IMR-90 (cell line): ENCODE measurements at regions not wholly inside any gene's neighbourhood (a gene's known extent, or its start where the extent isn't known, plus 50 kb on each side); places are given as distances from the start of the nearest gene placed in this dataset.

ENCODE experiments used
- ATAC-seq: fragments of 200-7000 bp; cut with Tn5 transposase; 2 replicates; pipeline ENCODE4 v1.9.1; 2020; ENCODE audit warnings: low read depth, mild to moderate bottlenecking, moderate library complexity
- BruUV-seq: library from RNA; stranded (reverse); fragments of 400-500 nt; replicated peaks from 2 replicates; lab custom pipeline; 2021; lab: Mats Ljungman, UMichigan
- CTCF ChIA-PET: fragments of 300-600 bp; formaldehyde crosslinking; extraction: SDS; loops from one replicate; lab custom pipeline; 2021; ENCODE audit warnings: antibody characterized with exemption; lab: Yijun Ruan, JAX
- POLR2A ChIA-PET: fragments of 300-600 bp; sonication (Branson Sonifier 250); formaldehyde crosslinking; loops from one replicate; lab custom pipeline; 2022; ENCODE audit warnings: antibody characterized with exemption; ENCODE audit not compliant: unreplicated experiment; lab: Charles Lee
- DNase-seq: peaks from one replicate; pipeline ENCODE4 v3.0.0; 2013
- H2AFZ ChIP-seq: replicated peaks from 2 replicates; pipeline ENCODE3; 2013; ENCODE audit warnings: low read length, mild to moderate bottlenecking; ENCODE audit not compliant: poor library complexity
- H2AK5ac ChIP-seq: 2 replicates; pipeline ENCODE4 v1.6.1; 2013; ENCODE audit warnings: low read depth, low read length, inconsistent platforms
- H2AK9ac ChIP-seq: replicated peaks from 2 replicates; pipeline ENCODE3; 2013; ENCODE audit warnings: mild to moderate bottlenecking, low read depth, low read length, moderate library complexity; ENCODE audit not compliant: poor library complexity
- H2BK120ac ChIP-seq: 2 replicates; pipeline ENCODE4 v1.6.1; 2013; ENCODE audit warnings: low read depth, low read length, inconsistent platforms
- H2BK15ac ChIP-seq: 3 replicates; pipeline ENCODE4 v1.6.1; 2013; ENCODE audit warnings: low read depth, low read length, inconsistent platforms
- H2BK20ac ChIP-seq: 2 replicates; pipeline ENCODE4 v1.6.1; 2013; ENCODE audit warnings: low read depth, mild to moderate bottlenecking, inconsistent platforms, low read length, moderate library complexity
- H2BK5ac ChIP-seq: 2 replicates; pipeline ENCODE4 v1.6.1; 2013; ENCODE audit warnings: mild to moderate bottlenecking, low read depth, low read length, inconsistent platforms; ENCODE audit not compliant: poor library complexity, severe bottlenecking
- H3K14ac ChIP-seq: replicated peaks from 2 replicates; pipeline ENCODE4 v1.6.1; 2013; ENCODE audit warnings: low read depth, low read length, inconsistent platforms
- H3K18ac ChIP-seq: 2 replicates; pipeline ENCODE4 v1.6.1; 2013; ENCODE audit warnings: low read depth, low read length, control low read depth
- H3K23ac ChIP-seq: 2 replicates; pipeline ENCODE4 v1.6.1; 2013; ENCODE audit warnings: low read depth, low read length, inconsistent platforms
- H3K27ac ChIP-seq: 2 replicates; pipeline ENCODE4 v1.5.1; 2013; ENCODE audit warnings: mild to moderate bottlenecking, control low read depth, low read length; ENCODE audit not compliant: insufficient read depth
- H3K27me3 ChIP-seq: 2 replicates; pipeline ENCODE4 v1.6.1; 2013; ENCODE audit warnings: low read length; ENCODE audit not compliant: control insufficient read depth, insufficient read depth
- H3K36me3 ChIP-seq: 2 replicates; pipeline ENCODE4 v1.6.1; 2013; ENCODE audit warnings: low read length, mixed read lengths; ENCODE audit not compliant: control insufficient read depth, insufficient read depth
- H3K4ac ChIP-seq: 2 replicates; pipeline ENCODE4 v1.6.1; 2013; ENCODE audit warnings: low read depth, low read length, inconsistent platforms
- H3K4me1 ChIP-seq: 2 replicates; pipeline ENCODE4 v1.6.1; 2013; ENCODE audit warnings: low read length, mixed read lengths; ENCODE audit not compliant: control insufficient read depth, insufficient read depth
- H3K4me2 ChIP-seq: 2 replicates; pipeline ENCODE4 v1.6.1; 2013; ENCODE audit warnings: low read depth, mild to moderate bottlenecking, control low read depth, low read length, moderate library complexity
- H3K4me3 ChIP-seq: 2 replicates; pipeline ENCODE4 v1.5.1; 2013; ENCODE audit warnings: low read depth, mild to moderate bottlenecking, control low read depth, low read length, moderate library complexity; ENCODE audit not compliant: insufficient read depth
- H3K56ac ChIP-seq: 2 replicates; pipeline ENCODE4 v1.6.1; 2013; ENCODE audit warnings: low read length, inconsistent platforms; ENCODE audit not compliant: insufficient read depth; ENCODE audit errors: extremely low read depth
- H3K79me1 ChIP-seq, 2 experiments: 2 replicates each; pipeline ENCODE4 v1.6.1; 2013; ENCODE audit warnings: low read length in 2 of 2, inconsistent platforms in 1 of 2, low read depth in 1 of 2
- H3K9ac ChIP-seq: 2 replicates; pipeline ENCODE4 v1.6.1; 2013; ENCODE audit warnings: low read depth, low read length, control low read depth
- H3K9me1 ChIP-seq: 2 replicates; pipeline ENCODE4 v1.6.1; 2013; ENCODE audit warnings: low read length, inconsistent platforms; ENCODE audit not compliant: insufficient read depth
- H3K9me3 ChIP-seq: 2 replicates; pipeline ENCODE4 v1.6.1; 2013; ENCODE audit warnings: low read length; ENCODE audit not compliant: control insufficient read depth, insufficient read depth
- H4K20me1 ChIP-seq: 2 replicates; pipeline ENCODE4 v1.6.1; 2013; ENCODE audit warnings: low read length, inconsistent platforms; ENCODE audit not compliant: insufficient read depth
- H4K5ac ChIP-seq: 2 replicates; pipeline ENCODE4 v1.6.1; 2013; ENCODE audit warnings: mild to moderate bottlenecking, low read depth, low read length, control low read depth
- H4K8ac ChIP-seq, 2 experiments: 2 replicates each; pipeline ENCODE4 v1.6.1; 2013; ENCODE audit warnings: low read depth in 2 of 2, low read length in 2 of 2, control low read depth in 1 of 2, inconsistent platforms in 1 of 2
- H4K91ac ChIP-seq: 2 replicates; pipeline ENCODE4 v1.6.1; 2013; ENCODE audit warnings: low read depth, low read length, inconsistent platforms; ENCODE audit not compliant: insufficient read depth
- BHLHE40 ChIP-seq: fragments of 150-350 bp; IDR thresholded peaks from 2 replicates; pipeline ENCODE4 v1.6.1; 2016; ENCODE audit warnings: mild to moderate bottlenecking, low read depth, low read length
- CEBPB ChIP-seq: IDR thresholded peaks from 2 replicates; pipeline ENCODE4 v1.6.1; 2012; ENCODE audit warnings: low read depth, low read length, improper control_type of control experiment
- FOS ChIP-seq: fragments of 150-350 bp; IDR thresholded peaks from 2 replicates; pipeline ENCODE4 v1.6.1; 2016; ENCODE audit warnings: low read depth, low read length
- MAFK ChIP-seq: IDR thresholded peaks from 2 replicates; pipeline ENCODE4 v1.6.1; 2012; ENCODE audit warnings: low read depth, low read length, improper control_type of control experiment
- MAZ ChIP-seq: IDR thresholded peaks from 2 replicates; pipeline ENCODE4 v1.6.1; 2012; ENCODE audit warnings: low read depth, mild to moderate bottlenecking, low read length, improper control_type of control experiment, moderate library complexity, borderline replicate concordance
- MXI1 ChIP-seq: IDR thresholded peaks from 2 replicates; pipeline ENCODE4 v1.6.1; 2012; ENCODE audit warnings: low read depth, mild to moderate bottlenecking, low read length, moderate library complexity, borderline replicate concordance
- NFE2L2 ChIP-seq: fragments of 150-350 bp; IDR thresholded peaks from 2 replicates; pipeline ENCODE4 v1.6.1; 2016; ENCODE audit warnings: low read depth, mild to moderate bottlenecking, low read length
- POLR2A ChIP-seq: IDR thresholded peaks from 2 replicates; pipeline ENCODE4 v1.6.1; 2012; ENCODE audit warnings: mild to moderate bottlenecking, low read depth, low read length
- RAD21 ChIP-seq: IDR thresholded peaks from 2 replicates; pipeline ENCODE4 v1.6.1; 2012; ENCODE audit warnings: low read length, improper control_type of control experiment
- RCOR1 ChIP-seq: IDR thresholded peaks from 2 replicates; pipeline ENCODE4 v1.6.1; 2012; ENCODE audit warnings: mild to moderate bottlenecking, low read length, improper control_type of control experiment; ENCODE audit not compliant: insufficient replicate concordance
- RFX5 ChIP-seq: IDR thresholded peaks from 2 replicates; pipeline ENCODE4 v1.8.0; 2012; ENCODE audit warnings: low read depth, mild to moderate bottlenecking, low read length, moderate library complexity
- SMC3 ChIP-seq: fragments of 150-350 bp; IDR thresholded peaks from 2 replicates; pipeline ENCODE4 v1.6.1; 2016; ENCODE audit warnings: low read depth, mild to moderate bottlenecking, antibody characterized with exemption, low read length, moderate library complexity
- whole genome bisulfite sequencing, 2 experiments: methylation state at CpG; one replicate each; pipeline versions ENCODE4 v1.1.5 to v1.1.7; 2013; ENCODE audit warnings: missing lambda C conversion rate in 2 of 2; ENCODE audit not compliant: insufficient read length in 1 of 2; ENCODE audit errors: extremely low coverage in 2 of 2; 5-methylcytosine and 5-hydroxymethylcytosine counted together
- dilution Hi-C: fragments of 300-500 bp; cut with HindIII; formaldehyde crosslinking; loops from one replicate; pipeline ENCODE4 v1.14.3; 2018; ENCODE audit warnings: low sequenced_read_pairs; ENCODE audit not compliant: unreplicated experiment
- in situ Hi-C: fragments of 300-500 bp; cut with MboI; formaldehyde crosslinking; loops from 3 replicates; pipeline ENCODE4 v1.14.3; 2019; ENCODE audit warnings: low sequenced_read_pairs, inconsistent platforms, mixed read lengths
- intact Hi-C: fragments of 100-400 bp; cut with micrococcal nuclease; formaldehyde crosslinking; loops from 2 replicates; pipeline ENCODE4 v1.10.0; 2022
- TF ChIP-seq, protein P1 (sequence below): conservative IDR thresholded peaks from 2 replicates; pipeline ENCODE4 v1.5.1; 2012; ENCODE audit warnings: mild to moderate bottlenecking, low read depth, low read length, improper control_type of control experiment
- TF ChIP-seq, protein P2 (sequence below): fragments of 150-350 bp; IDR thresholded peaks from 2 replicates; pipeline ENCODE4 v1.6.1; 2016; ENCODE audit warnings: low read depth, mild to moderate bottlenecking, low read length, moderate library complexity, borderline replicate concordance
- TF ChIP-seq, protein P3 (sequence below): fragments of 150-350 bp; IDR thresholded peaks from 2 replicates; pipeline ENCODE4 v1.6.1; 2017; ENCODE audit warnings: mild to moderate bottlenecking, antibody characterized with exemption, low read length, low read depth

DNA sequence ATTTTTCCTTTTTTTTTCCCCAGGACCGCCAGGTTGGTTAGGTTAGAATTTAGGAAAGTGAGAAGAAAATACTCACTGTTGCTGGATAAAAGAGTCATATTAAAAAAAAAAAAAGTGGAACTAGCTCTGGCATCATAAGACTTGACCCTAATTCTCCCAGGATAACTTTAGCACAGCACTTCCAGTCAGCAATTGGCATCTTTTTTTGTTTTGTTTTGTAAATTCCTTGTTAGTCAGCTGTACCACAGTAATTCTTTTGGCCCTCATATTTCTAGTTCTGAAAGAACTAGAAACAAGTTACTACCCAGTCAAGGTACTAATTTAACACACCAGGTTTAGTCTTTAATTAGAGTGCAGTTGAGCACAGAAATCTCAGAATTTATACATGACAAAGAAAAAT, 873.5 kb upstream of the POU3F3 start:
- H3K9me1 ChIP-seq = no peaks in the 10 kb centered on the region
- in situ Hi-C loops = no loop called here
- no peak overlapping the region for H2AK5ac ChIP-seq
- H3K56ac ChIP-seq = no peak overlapping the region
- H3K23ac ChIP-seq = no peak overlapping the region
- no CpG with 5 or more reads among the region's 1 CpG for WGBS, 2 experiments
- H4K91ac ChIP-seq = no peak overlapping the region
- H3K9me3 ChIP-seq = peaks cover 4% of the 10 kb centered on the region
- H3K27me3 ChIP-seq = no peaks in the 10 kb centered on the region
- H3K4me2 ChIP-seq = no peak overlapping the region
- H3K4me1 ChIP-seq = no peaks in the 10 kb centered on the region
- H3K4ac ChIP-seq = no peak overlapping the region
- CTCF ChIA-PET = no interaction called here
- H4K8ac ChIP-seq = no peak overlapping the region
- H3K27ac ChIP-seq = no peak overlapping the region
- no peak overlapping the region for H2BK120ac ChIP-seq
- H2AFZ ChIP-seq = no peak overlapping the region
- H4K5ac ChIP-seq = no peak overlapping the region
- H2AK9ac ChIP-seq = no peak overlapping the region
- intact Hi-C loops = no loop called here
- no peak overlapping the region for H3K4me3 ChIP-seq
- H2BK5ac ChIP-seq = no peak overlapping the region
- no peak overlapping the region for H3K14ac ChIP-seq
- POLR2A ChIA-PET = no interaction called here
- H3K36me3 ChIP-seq = no peaks in the 10 kb centered on the region
- H3K9ac ChIP-seq = no peak overlapping the region
- no TSS peak for BruUV-seq
- H4K20me1 ChIP-seq = no peaks in the 10 kb centered on the region
- no peak for TF ChIP-seq POLR2A
- TF ChIP-seq, protein P1, sequence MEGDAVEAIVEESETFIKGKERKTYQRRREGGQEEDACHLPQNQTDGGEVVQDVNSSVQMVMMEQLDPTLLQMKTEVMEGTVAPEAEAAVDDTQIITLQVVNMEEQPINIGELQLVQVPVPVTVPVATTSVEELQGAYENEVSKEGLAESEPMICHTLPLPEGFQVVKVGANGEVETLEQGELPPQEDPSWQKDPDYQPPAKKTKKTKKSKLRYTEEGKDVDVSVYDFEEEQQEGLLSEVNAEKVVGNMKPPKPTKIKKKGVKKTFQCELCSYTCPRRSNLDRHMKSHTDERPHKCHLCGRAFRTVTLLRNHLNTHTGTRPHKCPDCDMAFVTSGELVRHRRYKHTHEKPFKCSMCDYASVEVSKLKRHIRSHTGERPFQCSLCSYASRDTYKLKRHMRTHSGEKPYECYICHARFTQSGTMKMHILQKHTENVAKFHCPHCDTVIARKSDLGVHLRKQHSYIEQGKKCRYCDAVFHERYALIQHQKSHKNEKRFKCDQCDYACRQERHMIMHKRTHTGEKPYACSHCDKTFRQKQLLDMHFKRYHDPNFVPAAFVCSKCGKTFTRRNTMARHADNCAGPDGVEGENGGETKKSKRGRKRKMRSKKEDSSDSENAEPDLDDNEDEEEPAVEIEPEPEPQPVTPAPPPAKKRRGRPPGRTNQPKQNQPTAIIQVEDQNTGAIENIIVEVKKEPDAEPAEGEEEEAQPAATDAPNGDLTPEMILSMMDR = no peak
- TF ChIP-seq RAD21 = no peak
- TF ChIP-seq, protein P2, sequence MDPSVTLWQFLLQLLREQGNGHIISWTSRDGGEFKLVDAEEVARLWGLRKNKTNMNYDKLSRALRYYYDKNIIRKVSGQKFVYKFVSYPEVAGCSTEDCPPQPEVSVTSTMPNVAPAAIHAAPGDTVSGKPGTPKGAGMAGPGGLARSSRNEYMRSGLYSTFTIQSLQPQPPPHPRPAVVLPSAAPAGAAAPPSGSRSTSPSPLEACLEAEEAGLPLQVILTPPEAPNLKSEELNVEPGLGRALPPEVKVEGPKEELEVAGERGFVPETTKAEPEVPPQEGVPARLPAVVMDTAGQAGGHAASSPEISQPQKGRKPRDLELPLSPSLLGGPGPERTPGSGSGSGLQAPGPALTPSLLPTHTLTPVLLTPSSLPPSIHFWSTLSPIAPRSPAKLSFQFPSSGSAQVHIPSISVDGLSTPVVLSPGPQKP = no peak
- TF ChIP-seq MXI1 = no peak
- TF ChIP-seq, protein P3, sequence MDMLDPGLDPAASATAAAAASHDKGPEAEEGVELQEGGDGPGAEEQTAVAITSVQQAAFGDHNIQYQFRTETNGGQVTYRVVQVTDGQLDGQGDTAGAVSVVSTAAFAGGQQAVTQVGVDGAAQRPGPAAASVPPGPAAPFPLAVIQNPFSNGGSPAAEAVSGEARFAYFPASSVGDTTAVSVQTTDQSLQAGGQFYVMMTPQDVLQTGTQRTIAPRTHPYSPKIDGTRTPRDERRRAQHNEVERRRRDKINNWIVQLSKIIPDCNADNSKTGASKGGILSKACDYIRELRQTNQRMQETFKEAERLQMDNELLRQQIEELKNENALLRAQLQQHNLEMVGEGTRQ = no peak
- TF ChIP-seq SMC3 = no peak
- no peak for TF ChIP-seq CEBPB
- no peak for TF ChIP-seq RCOR1
- TF ChIP-seq FOS = no peak
- no peak for TF ChIP-seq MAZ
- TF ChIP-seq RFX5 = no peak
- no peak for TF ChIP-seq BHLHE40
- TF ChIP-seq NFE2L2 = no peak
- no peak for TF ChIP-seq MAFK
- ATAC-seq = no peak
- no peak for DNase-seq
- H2BK15ac ChIP-seq = no peak overlapping the region
- H2BK20ac ChIP-seq = no peak overlapping the region
- dilution Hi-C loops = no loop called here
- H3K18ac ChIP-seq = no peak overlapping the region
- no peaks in the 10 kb centered on the region for H3K79me1 ChIP-seq
